ENCODE measurements at regions not wholly inside any gene's neighbourhood (a gene's known extent, or its start where the extent isn't known, plus 50 kb on each side); places are given as distances from the start of the nearest gene placed in this dataset.
"Not testable (repeated sequence)": the region's sequence is repeated elsewhere in the genome, so short reads cannot be mapped to it uniquely, and the experiment has no call there.

DNA sequence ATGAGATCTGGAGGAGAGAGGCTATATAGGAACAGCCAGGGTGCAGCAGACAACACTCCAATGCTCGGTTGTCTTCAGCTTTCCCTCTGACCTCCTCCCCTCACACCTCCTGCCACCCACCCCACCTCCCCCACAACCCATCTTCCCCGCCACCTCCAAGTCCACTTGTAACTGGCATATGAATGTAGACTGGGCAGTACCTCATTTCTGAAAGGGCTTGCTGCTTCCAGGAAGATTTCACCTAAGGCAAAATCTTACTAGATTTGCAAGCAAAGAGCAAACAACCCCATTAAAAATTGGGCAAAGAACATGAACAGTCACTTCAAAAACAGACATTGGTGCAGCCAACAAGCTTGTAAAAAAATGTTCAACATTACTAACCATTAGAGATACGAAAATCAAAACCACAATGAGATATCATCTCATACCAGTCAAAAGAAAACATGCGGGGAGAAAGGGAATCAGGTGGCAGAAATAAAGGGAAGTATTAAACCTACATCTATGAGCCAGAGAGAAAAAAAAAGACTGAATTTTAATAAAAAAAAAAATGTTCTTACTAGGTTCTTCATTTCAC is 164.6 kb upstream of the C1GALT1 start:
- TF ChIP-seq, protein P1, sequence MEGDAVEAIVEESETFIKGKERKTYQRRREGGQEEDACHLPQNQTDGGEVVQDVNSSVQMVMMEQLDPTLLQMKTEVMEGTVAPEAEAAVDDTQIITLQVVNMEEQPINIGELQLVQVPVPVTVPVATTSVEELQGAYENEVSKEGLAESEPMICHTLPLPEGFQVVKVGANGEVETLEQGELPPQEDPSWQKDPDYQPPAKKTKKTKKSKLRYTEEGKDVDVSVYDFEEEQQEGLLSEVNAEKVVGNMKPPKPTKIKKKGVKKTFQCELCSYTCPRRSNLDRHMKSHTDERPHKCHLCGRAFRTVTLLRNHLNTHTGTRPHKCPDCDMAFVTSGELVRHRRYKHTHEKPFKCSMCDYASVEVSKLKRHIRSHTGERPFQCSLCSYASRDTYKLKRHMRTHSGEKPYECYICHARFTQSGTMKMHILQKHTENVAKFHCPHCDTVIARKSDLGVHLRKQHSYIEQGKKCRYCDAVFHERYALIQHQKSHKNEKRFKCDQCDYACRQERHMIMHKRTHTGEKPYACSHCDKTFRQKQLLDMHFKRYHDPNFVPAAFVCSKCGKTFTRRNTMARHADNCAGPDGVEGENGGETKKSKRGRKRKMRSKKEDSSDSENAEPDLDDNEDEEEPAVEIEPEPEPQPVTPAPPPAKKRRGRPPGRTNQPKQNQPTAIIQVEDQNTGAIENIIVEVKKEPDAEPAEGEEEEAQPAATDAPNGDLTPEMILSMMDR (IDR thresholded peaks at IDR 0.05), result no peak
- TF ChIP-seq POLR2A (IDR thresholded peaks at IDR 0.05) (no peak), EP300 (IDR thresholded peaks at IDR 0.05) (no peak)
- 50 to 56% (median 54%) methylated on average over 4 of the region's 4 CpGs for WGBS, 3 donors
- intact Hi-C loops (cut with DNase I), result no loop called here
- no peaks in the 10 kb centered on the region for H3K27me3 ChIP-seq
- DNase-seq, result no peak
- no peaks in the 10 kb centered on the region for H3K9me3 ChIP-seq
- no peak overlapping the region for H3K4me3 ChIP-seq
- no peaks in the 10 kb centered on the region for H3K4me1 ChIP-seq (ENCODE audit: insufficient read depth)
- H3K27ac ChIP-seq, result no peak overlapping the region
- H3K36me3 ChIP-seq, result no peaks in the 10 kb centered on the region

DNA sequence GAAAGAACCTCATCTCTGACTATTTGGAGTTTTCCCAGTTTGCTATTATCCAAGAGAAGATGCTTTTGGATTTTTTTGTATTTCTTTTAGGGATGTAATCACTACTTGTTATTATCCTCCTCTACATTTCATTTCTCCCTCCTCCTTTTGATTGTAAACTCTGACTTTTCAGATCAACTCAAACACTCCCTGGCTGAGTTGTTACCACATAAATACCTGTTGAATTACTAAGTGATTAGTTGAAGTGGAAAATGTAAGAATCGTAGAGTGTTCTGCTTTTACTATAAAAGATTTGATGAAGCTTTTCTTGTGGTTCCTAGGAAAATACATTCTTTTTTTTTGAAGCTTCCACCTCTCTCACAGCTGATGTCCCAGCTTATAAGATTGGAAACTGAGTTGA is 164.1 kb upstream of the C1GALT1 start:
- Histone ChIP-seq H3K27me3 (no peaks in the 10 kb centered on the region), H3K27ac (no peak overlapping the region), H3K36me3 (no peaks in the 10 kb centered on the region), H3K4me3 (no peak overlapping the region), H3K9me3 (no peaks in the 10 kb centered on the region), H3K4me1 (ENCODE audit: insufficient read depth) (no peaks in the 10 kb centered on the region)
- WGBS, 3 donors, result 70 to 73% (median 72%) methylated on average over 1 of the region's 1 CpG
- TF ChIP-seq, protein P1 (IDR thresholded peaks at IDR 0.05), result no peak
- no peak for TF ChIP-seq POLR2A (IDR thresholded peaks at IDR 0.05)
- no peak for TF ChIP-seq EP300 (IDR thresholded peaks at IDR 0.05)
- intact Hi-C loops (cut with DNase I), result no loop called here
- DNase-seq, result no peak

GRCh38 chr7:7032221-7032620 is 150.1 kb upstream of the C1GALT1 start:
- no peak for TF ChIP-seq EP300 (IDR thresholded peaks at IDR 0.05)
- TF ChIP-seq POLR2A (IDR thresholded peaks at IDR 0.05), result no peak
- TF ChIP-seq, protein P1 (IDR thresholded peaks at IDR 0.05), result no peak

GRCh38 chr7:7035851-7036250 is 146.5 kb upstream of the C1GALT1 start:
- no peak overlapping the region for H3K4me3 ChIP-seq
- H3K27ac ChIP-seq, result no peak overlapping the region
- H3K36me3 ChIP-seq, result no peaks in the 10 kb centered on the region
- no peaks in the 10 kb centered on the region for H3K4me1 ChIP-seq (ENCODE audit: insufficient read depth)
- no peaks in the 10 kb centered on the region for H3K27me3 ChIP-seq
- intact Hi-C loops (cut with DNase I), result no loop called here
- no peak for DNase-seq
- WGBS, 3 donors, result 78 to 90% (median 81%) methylated on average over 1 of the region's 1 CpG
- TF ChIP-seq, protein P1 (IDR thresholded peaks at IDR 0.05), result no peak
- TF ChIP-seq POLR2A (IDR thresholded peaks at IDR 0.05), result no peak
- TF ChIP-seq EP300 (IDR thresholded peaks at IDR 0.05), result no peak
- no peaks in the 10 kb centered on the region for H3K9me3 ChIP-seq

More at GRCh38 chr7:7032221-7032620, 150.1 kb upstream of the C1GALT1 start:
- no peak for DNase-seq
- no peaks in the 10 kb centered on the region for H3K9me3 ChIP-seq
- no peak overlapping the region for H3K4me3 ChIP-seq
- H3K27me3 ChIP-seq, result no peaks in the 10 kb centered on the region
- H3K4me1 ChIP-seq (ENCODE audit: insufficient read depth), result no peaks in the 10 kb centered on the region
- intact Hi-C loops (cut with DNase I), result no loop called here
- WGBS, 3 donors, result 94 to 98% (median 96%) methylated on average over 4 of the region's 4 CpGs
- H3K27ac ChIP-seq, result no peak overlapping the region
- H3K36me3 ChIP-seq, result no peaks in the 10 kb centered on the region

GRCh38 chr7:7042286-7042893 is 140.0 kb upstream of the C1GALT1 start:
- H3K36me3 ChIP-seq; intact Hi-C loops (cut with DNase I); DNase-seq; H3K4me1 ChIP-seq (ENCODE audit: insufficient read depth); H3K27me3 ChIP-seq; H3K9me3 ChIP-seq; H3K27ac ChIP-seq; H3K4me3 ChIP-seq: not testable (repeated sequence)
- 72 to 78% (median 75%) methylated on average over 7 of the region's 7 CpGs for whole genome bisulfite sequencing, 3 donors

All from ovary (tissue), 7 donors.